ENCODE measurements at regions not wholly inside any gene's neighbourhood (a gene's known extent, or its start where the extent isn't known, plus 50 kb on each side); places are given as distances from the start of the nearest gene placed in this dataset.
"Not testable (repeated sequence)": the region's sequence is repeated elsewhere in the genome, so short reads cannot be mapped to it uniquely, and the experiment has no call there.

DNA sequence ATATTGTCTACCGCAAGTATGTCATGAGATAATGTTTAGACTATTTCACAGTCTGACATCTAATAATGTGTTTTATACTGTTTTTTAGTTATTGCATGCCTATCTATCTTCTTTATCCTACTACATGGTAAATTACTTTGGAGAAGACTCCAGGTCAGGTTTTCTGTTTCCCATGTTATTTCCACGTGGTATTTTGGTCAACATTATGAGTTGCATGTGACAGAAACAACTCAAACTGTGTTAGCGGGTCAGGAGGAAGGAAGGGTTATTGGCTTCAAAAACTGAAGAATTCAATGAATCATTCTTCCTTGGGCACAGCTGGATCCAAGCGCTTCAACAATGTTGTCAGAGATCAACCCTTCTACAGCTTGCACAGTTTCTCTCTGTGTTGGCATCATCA is 252.1 kb upstream of the CCNG1 start:
- DNase-seq, result no peak

DNA sequence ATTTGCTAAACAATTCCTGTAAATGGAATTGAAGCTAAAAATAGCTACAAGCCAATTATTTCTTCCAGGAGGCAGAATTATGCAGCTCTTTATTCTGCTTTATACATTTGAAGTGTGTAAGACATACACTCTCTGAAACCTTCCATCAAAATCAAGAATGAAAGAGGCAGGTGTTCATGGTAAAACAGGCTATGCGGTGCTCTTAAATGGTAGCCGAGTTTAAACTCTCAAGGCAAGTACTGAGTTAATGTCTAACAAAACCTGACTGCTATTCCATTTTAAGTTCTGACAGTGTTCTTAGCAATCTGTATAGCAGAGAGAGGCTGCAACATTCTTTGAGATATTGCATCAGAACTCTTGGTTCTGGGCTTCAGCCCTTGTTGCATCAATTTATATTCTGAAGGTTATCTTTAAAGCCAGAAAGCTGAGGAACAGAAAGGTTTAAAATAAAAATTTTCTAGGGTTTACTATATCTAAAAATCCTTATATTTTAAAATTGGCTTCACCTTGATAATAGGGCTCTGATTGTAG is 248.3 kb upstream of the CCNG1 start:
- no peak for DNase-seq

GRCh38 chr5:163190283-163190682 is 247.1 kb upstream of the CCNG1 start:
- no peak for DNase-seq

DNA sequence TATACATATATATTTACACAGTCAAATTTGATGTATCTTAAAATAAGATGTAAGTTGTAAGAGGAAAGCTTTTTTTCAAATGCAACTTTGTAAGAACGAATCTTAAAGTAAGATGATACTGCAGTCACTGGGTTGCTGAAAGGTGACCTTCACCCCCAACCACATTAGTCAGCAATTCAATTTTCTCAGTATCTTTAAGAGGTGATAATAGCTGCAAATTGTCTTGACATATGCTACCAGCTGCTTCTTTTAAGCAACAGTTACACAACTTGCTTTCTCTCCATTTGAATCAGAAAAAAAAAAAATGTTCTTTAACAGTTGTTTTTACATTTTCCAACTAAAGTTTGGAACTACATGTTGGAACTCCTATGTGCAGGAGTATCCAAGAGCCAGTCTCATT is 246.6 kb upstream of the CCNG1 start:
- DNase-seq, result no peak

DNA sequence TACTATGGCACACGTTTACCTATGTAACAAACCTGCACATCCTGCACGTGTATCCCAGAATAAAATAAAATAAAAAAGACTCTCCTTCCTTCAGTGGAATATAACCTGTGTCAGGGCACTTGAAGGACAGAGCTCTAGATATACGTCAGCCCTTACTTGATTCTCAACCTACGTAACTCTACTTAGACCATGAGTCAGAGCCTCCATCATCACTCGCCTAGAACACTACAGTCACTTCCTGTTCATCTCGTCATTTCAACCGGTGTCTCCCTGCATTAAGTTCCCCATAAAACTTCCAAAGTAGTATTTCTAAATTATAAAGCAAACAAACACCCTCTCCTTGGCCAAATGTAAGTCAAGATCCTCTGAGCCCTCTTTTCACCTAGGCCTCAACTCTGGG is 243.5 kb upstream of the CCNG1 start:
- no peak for DNase-seq

DNA sequence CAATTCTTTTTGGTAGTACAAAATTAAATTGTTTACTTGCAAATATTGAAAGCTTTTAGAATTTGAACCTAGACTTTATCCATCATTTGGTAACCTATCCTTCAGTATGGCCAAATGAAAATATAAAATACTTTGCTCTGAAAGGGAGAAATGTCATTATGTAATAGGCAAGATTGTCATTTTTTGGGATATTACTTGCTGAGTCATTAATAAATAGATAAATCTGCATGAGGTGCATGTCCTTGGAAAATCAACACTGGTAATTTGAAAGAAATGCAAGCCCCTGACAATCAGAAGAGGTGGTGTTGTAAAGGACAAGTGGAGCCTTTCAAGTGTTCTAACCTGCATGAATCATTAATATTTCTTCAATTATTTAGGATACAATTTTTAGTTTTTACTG is 231.8 kb upstream of the CCNG1 start:
- DNase-seq, result no peak

DNA sequence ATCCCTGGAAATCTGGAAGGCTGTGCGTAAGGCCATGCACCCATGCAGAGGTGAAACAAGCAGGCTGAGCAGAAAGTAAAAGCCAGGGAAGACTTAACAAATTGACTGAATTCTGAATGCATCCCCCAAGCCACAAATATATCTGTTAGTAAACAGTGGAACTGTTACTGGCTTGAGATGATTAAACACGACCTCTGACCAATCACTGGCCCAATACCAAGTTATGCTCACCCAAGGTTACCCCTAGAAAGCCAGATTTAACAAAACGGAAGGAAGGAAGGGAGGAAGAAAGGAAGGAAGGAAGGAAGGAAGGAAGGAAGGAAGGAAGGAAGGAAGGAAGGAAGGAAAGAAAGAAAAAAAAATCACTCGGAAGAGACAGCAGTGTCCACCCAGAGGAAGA is 215.8 kb upstream of the CCNG1 start:
- DNase-seq, result no peak

DNA sequence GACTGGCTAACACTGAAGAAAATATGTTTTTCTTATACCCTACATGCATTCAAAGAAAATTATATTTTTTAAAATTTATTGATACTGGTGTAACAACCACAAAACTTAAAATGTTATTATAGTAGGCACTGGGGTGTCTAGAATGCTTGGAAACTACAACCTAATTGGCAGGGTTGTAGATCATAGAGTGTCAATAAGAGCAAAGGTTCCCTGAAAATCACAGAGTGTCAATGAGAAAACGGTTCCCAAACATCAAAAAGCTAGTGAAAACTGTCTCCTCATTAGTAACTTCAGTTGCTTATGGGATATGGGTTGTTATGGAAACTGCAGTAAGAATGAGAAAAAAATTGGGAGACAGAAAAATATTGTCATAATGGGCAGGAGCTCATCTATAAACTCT is 214.4 kb upstream of the CCNG1 start:
- DNase-seq, result no peak

DNA sequence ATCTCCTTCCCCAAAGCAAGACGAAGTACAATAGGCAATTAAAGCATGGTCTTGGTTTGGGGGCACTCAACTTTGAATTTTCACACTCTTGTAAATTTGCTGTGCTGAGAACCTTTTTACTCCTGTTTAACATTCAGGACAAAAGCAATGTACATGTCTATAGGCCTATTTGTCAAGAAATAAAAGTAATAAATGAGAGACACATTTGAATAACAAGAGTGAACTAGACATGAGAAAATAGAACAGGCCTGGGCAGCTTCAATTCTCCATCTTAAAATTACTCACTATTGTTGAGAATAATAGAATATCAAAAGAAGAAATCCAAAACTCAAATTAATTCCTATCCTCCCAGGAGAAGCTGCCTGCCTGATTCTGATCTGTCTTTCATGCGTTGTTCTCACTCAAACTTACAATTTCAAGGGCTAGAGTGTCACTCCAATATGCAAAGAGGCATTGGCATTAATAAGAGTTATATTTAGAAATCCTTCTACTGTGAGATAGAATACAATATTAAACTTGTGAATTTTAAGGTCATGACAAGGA is 192.9 kb upstream of the CCNG1 start:
- no peak for DNase-seq

- no peak for DNase-seq
These were observed 191.8 kb upstream of the CCNG1 start for GRCh38 chr5:163245584-163245983.

DNA sequence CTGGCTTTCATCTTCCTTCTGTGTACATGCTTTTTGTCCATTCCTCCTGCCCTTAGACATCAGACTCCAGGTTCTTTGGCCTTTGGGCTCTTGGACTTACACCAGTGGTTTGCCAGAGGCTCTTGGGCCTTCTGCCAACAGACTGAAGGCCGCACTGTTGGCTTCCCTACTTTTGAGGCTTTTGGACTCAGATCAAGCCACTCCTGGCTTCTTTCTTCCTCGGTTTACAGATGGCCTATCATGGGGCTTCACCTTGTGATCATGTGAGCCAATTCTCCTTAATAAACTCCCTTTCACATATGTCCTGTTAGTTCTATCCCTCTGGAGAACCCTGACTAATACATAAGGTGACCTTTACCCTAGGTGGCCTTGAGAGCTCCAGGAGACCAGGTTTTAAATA is 189.1 kb upstream of the CCNG1 start:
- DNase-seq, result no peak

DNA sequence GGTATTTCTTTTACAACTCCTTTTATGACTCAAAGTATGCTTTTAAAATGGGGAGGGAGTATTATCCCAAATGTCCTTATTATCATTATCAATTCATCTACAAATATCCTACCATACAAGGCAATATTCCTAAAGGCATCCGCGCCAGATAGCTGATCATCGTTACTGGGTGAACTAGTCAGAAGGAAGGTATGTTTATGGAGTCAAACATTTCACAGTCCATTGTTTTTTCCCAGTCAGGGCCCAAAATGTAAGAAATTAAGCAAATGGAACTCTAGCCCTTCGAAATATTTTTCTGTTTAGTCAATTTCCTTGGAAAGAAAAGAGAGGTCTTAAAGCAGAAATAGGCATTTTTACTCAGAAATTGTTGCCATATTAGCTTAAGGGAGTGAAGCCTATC is 188.5 kb upstream of the CCNG1 start:
- no peak for DNase-seq

DNA sequence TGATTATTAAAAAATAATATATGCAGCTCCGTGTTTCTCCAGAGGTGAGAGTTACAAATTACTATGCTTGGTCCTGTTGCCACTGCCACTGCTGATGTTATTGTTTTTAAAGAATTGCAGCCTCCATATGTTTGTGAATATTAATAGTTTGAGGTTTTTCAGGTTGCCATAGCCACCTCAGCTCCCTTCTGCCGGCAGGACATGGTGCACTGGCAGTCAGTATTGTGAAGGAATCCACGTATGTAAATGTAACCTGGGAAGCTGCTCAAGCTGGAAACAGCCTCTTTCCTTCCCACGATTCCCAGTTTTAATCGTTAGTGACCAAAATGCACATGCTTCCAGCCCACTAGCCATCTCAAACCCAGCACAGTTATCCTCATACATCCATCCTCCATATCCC is 184.4 kb upstream of the CCNG1 start:
- DNase-seq, result no peak

DNA sequence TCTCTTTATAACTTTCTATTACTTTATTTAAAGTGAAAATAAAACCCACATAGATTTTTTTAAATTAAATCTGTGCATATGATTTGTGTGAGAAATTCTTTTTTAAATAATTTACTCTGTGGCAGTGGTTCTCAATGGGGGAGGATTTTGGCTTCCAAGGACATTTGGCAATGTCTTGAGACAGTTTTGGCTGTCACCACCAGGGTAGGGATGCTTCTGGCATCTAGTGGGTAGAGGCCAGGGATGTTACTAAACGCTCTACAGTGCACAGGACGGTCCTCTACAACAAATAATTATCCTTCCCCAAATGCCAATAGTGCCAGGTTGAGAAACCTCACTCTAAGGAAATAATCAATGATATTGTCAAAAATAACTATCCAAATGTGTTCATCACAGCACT is 177.9 kb upstream of the CCNG1 start:
- no peak for DNase-seq

DNA sequence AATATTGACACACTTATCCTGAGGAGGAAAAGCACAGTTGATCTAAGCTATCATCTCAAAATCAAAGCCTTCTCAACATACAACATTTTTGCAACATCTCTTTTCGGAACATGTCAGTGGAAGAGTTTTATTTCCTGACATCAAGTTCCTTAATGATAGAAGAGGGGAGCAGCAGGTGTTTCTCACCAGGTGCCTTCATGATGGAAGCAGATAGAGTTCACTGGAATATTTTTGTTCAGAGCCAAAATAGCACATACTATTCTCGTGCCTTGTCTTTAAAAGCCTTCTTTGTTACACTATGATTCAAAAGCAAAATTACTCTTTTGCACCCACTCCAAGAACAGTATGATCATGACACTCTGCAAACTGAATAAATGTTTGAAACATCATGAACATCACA is 176.9 kb upstream of the CCNG1 start:
- no peak for DNase-seq

GRCh38 chr5:163260961-163261360 is 176.4 kb upstream of the CCNG1 start:
- DNase-seq, result no peak

- no peak for DNase-seq
These were observed 175.6 kb upstream of the CCNG1 start for GRCh38 chr5:163261647-163262269.

DNA sequence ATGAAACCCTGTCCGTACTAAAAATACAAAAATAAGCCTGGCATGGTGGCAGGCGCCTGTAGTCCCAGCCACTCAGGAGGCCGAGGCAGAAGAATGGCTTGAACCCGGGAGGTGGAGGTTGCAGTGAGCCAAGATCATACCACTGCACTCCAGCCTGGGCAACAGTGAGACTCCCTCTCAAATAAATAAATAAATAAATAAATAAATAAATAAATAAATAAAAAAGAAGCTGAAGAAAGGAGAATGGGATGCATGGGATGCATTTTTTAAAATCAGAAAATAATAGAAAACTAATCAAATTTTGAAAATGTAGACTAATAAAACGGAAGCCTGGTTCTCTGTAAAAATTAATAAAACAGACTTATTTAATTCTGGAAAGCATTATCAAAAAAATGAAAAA is 171.1 kb upstream of the CCNG1 start:
- not testable (repeated sequence) for DNase-seq

DNA sequence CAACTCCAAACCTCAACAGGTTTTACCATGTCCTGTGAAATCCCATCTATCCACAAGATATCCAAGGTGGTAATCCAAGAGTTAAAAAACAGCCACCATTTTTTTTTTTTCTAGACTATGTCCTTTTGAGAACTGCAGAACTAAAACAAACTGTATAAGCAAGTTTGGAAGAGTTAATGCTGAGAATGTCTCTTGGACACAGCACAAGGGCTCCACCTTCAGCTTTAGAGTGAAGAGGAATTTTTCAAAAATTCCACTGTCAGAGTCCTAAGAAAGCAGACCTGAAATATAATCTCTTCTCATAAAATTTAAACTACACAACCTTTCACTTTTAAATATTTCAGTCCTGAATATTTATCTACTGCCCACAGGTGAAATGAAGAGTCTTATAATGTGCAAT is 167.8 kb upstream of the CCNG1 start:
- DNase-seq, result no peak

GRCh38 chr5:163276466-163276865 is 160.9 kb upstream of the CCNG1 start:
- no peak for DNase-seq

DNA sequence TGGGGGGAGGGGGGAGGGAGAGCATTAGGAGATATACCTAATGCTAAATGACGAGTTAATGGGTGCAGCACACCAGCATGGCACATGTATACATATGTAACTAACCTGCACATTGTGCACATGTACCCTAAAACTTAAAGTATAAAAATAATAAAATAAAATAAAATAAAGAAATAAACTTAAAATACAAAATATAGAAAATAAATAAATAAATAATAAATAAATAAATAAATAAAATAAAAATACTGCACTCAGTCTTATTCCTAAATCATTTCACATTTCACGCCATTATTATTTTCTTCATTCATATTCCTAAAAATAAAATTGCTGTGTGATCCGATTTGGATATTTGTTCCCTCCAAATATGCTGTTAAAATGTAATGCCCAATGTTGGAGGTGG is 156.5 kb upstream of the CCNG1 start:
- DNase-seq, result not testable (repeated sequence)

DNA sequence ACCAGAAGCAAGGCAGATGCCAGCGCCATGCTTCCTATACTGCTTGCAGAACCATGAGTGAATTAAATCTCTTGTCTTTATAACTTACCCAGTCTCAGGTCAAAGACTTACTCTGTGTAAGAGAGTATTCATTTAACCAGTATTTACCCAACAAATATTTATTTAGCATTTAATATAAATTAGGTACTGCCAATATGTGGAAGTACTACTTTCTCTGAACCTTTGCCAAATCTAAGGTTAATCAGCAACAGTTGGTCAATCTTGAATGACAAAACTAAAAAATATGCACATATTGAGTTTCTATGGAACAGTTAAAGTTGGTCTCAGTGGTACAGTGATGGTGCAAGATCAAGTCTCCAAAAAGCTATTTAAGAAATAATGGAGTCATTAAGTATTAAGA is 155.9 kb upstream of the CCNG1 start:
- no peak for DNase-seq

DNA sequence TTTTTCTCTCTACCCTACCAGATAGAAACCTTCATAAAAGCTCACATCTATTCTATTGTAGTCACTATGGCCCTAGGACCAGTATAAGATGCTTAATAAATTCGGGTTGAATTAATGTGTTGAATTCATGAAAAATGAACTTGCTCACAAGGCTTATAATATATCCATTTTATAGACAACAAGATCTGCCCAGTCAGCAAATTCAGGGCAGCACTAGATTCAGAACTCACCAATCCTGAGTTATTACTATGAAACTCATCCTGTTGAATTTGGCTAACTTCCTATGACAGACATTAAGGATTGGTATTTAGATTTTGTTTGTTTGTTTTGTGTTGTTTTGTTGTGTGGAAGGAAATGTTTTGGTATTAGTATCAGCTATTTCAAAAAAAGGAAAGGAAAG is 143.6 kb upstream of the CCNG1 start:
- DNase-seq, result no peak

GRCh38 chr5:163303718-163304117 is 133.7 kb upstream of the CCNG1 start:
- DNase-seq, result no peak

GRCh38 chr5:163305655-163306054 is 131.7 kb upstream of the CCNG1 start:
- DNase-seq, result no peak
